Activated CD4-positive, alpha-beta T cell treated with anti-CD3 and anti-CD28 coated beads, Interleukin-2, amount 50 U/mL, for 16 hours (primary cell): ENCODE measurements at regions not wholly inside any gene's neighbourhood (a gene's known extent, or its start where the extent isn't known, plus 50 kb on each side); places are given as distances from the start of the nearest gene placed in this dataset.
"Not testable (repeated sequence)": the region's sequence is repeated elsewhere in the genome, so short reads cannot be mapped to it uniquely, and the experiment has no call there.

Experiments
- DNase-seq: peaks from one replicate; pipeline ENCODE4 v3.0.0-alpha.2; 2020

DNA sequence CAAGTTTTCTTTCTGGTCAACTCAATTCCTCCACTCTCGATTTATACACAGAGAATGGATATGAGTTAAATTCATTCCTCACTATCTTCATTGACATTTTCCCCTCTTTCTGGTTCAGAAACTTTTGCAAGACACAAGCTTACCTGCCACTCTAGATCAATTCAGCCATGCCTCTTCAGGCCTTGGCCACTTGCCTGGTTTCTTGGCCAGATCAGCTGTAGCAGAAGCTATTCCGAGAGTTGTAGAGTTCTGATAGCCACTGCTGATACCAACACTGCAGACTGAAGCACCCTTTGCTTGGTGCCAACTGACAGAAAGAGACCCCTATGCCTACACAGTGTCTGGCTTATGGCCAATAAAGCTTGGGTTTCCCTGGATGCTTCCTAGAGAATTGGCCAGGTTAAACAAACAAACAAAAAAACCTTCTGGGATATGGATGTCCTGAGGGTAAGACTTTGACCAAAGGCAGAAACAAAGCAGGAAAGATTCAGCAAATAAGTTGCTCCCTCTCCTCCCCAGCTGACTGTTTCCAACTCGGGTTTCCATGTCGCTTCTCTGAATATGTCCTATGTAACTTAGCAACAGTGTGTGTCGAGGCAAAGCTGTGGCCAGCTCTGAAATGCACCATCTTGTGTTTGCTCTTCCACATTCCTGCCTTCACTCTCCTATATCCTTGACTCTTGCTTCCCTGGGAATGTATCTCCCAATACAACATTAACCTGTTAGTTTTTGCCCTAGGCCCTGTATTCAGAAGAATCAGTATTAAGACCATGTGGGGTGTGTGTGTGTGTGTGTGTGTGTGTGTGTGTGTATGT, 521.6 kb downstream of the EPHA3 start:
- DNase-seq = no peak

DNA sequence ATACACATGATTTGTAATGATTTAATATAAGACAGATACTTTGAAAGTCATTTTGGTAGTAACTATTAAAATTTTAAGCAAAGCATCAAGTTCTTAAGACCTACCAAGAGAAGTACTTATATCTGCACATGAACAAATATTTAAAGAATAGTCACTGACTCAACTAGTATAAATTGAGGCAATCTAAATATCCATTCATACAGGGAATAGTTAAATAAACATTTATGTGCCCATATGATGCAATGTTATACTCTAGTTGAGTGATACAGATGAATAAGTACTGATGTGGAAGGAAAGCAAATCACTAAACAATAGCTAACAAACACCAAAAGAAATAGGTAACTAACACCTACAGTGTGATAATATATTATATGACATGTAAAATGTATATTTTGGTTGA, 527.7 kb downstream of the EPHA3 start:
- DNase-seq = no peak

DNA sequence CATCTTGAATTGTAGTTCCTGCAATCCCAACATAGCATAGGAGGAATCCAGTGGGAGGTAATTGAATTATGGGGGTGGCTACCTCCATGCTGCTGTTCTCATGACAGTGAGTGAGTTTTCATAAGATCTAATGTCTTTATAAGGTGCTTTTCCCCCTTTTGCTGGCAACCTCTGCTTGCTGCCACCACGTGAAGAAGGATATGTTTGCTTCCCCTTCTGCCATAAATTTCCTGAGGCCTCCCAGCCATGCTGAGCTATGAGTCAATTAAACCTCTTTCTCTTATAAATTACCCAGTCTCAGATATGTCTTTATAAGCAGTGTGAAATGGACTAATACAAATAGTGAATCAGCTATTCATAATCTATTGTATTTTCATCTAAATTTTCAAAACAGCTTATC, 537.3 kb downstream of the EPHA3 start:
- no peak for DNase-seq

DNA sequence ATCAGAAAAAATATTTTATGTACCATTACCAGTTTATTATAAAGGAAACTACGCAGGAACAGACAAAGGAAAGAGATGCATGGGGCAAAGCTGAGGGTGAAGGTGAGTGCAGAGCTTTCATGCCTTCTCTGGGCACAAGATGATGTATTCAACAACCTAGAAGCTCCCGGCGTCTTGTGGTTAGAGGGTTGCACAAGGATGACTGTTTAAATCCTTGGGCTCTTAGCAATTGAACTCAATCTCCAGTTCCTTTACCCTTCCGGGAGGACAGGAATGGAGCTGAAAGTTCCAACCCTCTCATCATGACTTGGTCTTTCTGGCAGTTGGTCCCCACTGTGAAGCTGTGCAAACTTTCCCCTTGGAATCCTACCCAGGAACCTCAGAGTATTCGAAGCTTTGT, 542.0 kb downstream of the EPHA3 start:
- DNase-seq = no peak

DNA sequence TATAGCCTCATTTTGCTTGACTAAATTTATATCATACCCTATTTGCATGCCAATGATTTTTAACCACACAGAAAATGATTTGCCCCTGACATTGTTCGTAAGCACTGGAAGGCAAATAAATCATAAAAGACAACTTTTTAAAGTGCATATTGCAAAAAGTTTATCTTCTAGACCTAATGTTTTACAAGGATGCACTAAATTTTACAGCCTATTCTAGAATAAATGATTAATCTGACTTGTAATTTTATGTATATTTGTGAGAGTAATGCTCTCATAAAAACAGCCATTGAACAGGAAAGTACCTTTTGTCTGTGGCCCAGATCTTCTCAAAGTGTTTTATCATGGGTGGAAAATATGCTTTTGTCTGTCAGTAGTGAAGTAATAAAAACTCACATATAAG, 546.6 kb downstream of the EPHA3 start:
- DNase-seq = no peak

DNA sequence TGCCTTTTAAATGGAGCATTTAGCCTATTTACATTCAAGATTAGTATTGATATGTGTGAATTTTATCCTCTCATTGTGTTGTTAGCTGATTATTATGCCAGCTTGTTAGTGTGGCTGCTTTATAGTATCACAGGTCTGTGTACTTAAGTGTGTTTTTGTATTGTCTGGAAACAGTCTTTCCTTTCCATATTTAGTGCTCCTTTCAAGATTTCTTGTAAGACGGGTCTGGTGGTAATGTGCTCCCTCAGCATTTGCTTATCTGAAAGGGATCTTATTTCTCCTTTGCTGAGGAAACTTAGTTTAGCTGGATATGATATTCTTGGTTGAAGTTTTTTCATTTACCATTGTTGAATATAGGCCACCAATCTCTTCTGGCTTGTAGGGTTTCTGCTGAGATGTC, 549.0 kb downstream of the EPHA3 start:
- DNase-seq = no peak

DNA sequence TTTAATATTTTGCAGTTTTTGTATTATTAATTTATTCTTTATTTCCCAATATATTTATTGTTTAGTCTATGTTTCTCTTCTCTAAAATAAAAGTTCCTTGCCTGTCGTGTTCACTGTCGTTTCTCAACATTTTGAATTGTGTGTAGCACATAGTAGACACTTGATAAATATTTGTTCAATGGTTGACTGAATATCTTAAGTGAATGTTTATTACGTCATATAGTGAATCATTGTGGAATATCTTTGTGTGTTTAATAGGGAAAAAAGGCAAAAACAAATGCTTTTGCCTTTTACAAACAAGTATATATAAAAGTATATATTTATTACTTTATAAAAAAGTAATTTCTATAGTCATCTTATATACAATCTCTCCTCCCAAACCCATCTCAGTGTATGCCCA, 572.3 kb downstream of the EPHA3 start:
- no peak for DNase-seq

DNA sequence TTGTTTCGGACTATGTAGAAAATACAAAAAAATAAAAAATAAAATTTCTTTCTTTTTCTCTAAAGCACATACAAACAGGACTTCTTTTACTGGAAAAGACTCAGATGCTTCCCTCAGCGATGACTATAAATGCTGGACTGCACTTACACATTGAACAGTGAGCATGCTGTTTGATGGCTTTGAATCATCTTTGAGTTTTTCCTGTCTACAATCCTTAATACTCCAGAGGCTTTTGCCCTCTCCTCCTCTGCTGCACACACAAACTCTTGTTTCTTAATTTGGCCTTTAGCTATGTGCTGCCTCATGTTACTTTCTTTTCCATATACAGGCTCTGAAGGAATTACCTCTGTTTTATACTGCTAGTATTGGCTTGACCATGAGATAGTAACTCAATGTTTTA, 575.1 kb downstream of the EPHA3 start:
- no peak for DNase-seq

DNA sequence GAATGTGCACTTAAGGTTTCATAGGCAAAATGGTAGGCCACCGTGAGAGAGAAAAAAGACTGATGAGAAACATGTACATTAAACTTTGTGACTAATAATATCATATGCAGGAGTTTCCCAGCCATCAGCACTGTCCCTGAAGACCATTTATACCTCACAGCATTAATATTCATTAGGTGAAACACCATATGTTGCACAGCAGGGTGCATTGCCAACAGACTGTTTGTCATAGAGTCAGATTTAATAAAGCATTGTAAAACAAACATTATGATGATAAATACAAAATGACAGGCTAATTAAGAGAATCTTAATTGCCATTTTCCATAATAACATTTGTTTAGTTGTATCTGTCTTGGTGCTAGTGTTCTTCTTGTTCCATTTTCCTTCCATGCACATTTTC, 578.3 kb downstream of the EPHA3 start:
- DNase-seq = no peak

DNA sequence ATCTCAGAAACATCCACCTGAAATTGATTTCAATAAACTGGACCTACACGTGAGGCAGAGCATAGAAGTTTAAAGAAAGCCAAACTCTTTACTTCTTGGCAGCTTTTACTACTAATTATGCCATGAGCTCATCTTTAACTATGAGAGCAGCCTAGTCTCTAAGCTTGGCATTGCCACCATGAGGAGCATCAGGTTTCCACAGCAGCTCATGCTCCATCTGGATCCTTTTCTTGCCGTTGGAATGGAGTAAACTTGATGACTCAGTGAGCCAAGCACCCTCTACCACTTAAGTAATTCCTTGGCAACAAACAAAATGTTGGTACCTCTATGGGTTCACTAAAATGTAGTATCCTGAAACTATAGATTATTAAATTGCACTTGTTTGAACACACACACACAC, 583.2 kb downstream of the EPHA3 start:
- DNase-seq = no peak

DNA sequence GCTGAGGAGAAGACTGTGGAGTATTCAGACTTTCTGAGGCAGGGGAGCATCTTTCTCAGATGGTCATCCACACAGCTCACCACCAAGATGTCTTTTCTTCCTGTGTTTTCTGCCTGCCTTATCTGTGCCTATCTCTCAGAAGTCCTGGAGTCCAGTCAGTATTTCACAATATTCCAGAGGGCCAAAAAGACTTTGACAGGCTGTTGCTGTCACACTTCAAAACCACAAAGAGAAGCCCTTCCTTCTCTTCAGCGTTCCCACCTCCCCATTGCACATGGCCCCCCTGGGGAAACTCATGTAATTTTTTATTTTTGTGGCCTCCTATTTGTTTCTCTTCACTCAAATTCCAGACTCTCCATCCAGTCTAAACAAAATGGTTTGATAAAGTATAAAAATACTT, 585.2 kb downstream of the EPHA3 start:
- DNase-seq = no peak

DNA sequence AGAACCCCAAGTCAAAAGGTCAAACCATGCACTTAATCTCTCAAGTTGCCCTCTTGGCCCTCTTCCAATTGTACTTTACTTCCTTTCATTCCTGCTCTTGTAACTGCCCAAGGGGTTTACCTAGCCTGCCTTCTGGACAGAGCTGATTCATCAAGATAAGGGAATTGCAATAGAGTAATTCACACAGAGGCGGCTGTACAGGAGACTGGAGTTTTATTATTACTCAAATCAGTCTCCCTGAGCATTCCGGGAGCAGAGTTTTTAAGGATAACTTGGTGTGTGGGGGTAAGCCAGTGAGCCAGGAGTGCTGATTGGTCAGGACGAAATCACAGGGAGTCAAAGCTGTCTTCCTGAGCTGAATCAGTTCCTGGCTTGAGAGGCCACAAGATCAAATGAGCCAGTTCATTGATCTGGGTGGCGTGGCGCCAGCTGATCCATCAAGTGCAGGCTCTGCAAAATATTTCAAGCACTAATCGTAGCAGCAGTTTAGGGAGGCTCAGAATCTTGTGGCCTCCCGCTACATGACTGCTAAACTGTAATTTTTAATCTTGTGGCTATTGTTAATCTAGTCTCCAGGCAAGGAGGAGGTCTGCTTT, 590.0 kb downstream of the EPHA3 start:
- no peak for DNase-seq

DNA sequence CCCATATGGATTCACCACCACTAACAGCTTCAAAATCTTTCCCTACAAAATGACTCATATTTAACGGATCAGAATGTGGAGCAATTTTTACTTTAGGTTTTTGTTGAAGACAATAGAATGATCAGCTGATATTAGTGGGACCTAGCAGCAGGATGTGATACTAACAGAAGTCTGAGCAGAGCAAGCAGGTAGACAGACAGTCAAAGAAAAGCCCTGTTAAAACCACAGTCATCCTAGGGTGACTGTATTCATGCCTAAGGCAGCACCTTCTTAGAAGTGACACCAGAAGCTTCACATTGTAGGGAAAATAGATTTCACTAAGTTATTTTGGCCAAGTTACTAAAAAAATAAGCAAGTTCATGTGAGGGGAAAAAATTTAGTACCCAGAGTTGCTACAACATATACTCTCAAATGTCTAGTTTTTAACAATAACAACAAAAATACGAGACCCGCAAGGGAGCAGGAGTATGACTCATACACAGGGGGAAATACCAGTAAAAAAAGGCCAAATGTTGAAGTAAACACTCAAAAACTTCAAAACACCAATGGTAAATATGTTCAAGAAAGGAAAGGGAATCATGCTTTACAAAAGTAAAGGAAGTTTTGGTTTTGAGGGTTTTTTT, 590.9 kb downstream of the EPHA3 start:
- no peak for DNase-seq

DNA sequence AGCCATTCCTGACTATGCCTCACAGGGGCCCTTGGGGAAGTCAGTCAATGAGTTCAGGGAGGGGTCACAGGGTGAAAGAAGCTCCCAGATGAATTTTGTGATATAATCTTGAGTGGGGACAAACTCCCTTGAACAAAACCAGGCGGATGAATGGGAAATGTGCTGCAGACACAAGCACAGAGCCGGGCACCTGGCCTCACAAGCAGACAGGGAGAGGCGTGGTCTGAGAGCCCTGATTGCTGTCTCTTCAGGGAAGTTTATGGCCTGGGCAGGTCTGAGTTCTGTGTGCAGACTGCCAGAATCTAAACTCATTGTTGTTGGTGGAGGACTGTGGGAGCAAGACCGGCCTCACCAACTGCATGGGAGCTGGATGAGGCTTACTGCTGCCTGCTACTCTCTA, 591.8 kb downstream of the EPHA3 start:
- no peak for DNase-seq

DNA sequence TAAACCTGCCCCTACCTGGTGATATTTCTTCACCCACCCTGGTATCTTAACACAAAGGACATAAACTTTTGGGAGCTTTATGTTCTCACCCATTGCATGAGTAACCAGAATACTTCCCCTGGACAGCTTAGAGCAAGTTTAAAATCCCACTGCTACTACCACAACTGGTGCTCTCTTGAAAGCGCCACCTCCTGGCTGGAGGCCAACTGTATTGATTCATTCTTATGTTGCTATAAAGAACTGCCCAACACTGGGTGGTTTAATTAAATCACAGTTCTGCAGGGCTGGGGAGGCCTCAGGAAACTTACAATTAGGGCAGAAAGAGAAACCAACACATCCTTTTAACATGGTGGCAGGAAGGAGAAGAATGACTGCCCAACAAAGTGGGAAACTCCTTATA, 592.4 kb downstream of the EPHA3 start:
- no peak for DNase-seq

DNA sequence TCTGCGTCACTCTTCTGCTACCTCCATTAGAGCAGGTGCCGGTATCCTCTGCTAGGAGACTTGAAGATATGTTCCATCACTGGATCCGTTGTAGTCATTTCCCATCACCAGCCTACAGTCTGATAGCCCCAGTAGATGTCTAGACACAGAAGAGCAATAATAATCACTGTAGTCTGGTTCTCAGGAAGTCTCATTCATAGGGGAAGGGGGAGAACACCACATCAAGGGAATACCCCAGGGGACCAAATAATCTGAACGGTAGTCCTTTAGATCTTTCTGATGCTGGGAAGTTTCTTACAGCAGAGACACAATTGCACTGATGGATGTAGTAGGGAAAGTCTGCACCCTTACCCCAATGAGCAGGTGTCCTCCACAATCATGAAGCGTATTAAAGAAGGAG, 595.0 kb downstream of the EPHA3 start:
- no peak for DNase-seq

DNA sequence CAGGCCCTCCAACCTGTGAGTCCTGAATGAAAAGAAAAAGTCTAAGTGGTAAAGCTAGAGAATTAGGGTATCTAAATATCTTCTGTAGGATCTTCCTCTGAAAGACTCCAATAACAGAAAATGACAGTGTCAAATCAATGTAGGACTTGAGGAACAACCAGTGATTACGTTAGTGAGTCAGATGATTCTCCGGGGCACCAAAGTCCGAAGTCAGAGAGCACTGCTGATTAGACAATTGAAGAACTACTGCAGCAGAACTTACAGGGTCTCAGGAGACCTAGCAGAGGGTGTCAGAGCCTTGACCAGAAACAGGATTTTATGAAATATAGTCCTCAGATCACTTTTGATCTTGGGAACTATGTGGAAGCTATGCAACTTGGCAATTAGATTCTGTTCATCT, 605.8 kb downstream of the EPHA3 start:
- no peak for DNase-seq

DNA sequence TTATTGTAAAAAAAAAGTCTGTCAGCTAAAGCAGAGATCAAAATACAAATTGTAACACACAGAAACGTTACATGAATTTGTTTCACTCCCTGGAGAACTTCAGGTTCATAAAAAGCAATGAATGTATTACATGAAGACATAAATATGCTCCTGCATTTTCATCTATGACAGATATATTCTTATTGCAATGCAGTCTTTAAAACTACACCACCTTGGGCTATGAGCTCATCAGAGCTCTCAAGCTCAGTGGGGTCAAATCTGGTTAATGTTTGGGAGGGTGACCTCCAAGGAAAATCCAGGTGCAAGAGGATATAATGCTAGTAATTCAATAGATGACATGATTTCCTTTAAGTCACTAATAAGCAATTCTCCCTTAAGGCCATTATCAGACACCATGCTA, 606.8 kb downstream of the EPHA3 start:
- no peak for DNase-seq

DNA sequence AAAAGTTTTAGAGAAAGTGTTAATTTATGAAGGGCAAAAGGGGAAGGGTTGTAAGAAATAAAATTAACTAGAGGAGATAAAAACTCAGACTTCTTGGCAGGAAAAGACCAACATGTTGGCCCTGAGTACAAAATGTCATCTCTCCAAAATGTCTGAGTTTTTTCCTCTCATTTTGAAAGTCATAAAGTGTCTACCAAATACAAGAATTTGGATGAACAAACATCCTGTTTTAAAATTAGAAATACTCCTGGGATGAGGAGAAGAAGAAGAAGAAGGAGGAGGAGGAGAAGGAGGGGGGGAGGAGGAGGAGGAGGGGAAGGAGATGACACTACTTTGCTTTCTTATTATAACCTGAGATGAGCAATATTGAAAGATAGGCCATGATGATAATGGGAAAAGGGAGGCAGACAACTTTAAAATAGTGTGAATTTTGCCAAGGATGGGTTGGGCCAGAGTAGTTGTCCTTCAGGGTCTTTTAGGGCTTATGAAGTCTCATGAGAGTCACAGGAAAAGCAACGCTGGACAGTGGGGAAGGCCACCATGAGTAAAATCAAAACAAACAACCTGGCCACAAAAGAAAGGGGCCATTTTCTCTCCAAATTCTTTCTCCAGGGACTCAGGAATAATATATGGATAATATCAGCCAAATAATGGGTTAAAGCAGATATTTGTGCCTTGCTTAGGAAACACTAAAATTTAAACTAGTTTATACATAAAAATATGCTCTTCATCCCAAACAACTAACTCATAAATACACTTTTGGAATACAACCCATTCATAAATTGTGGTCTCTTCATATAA, 632.9 kb downstream of the EPHA3 start:
- no peak for DNase-seq

DNA sequence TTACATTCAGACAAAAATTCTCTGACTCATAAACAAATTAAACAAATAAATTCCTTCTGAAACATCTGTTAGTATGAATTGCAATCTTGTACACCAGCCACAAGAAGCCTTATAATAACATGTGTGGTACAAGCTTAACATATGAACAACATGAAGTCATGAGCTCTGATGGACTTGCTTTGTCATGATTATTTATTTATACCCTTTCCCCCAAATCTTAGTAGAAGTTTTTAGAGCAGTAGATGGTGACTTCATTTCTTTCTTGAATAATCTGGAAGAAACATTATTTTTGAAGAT, 633.4 kb downstream of the EPHA3 start:
- DNase-seq = no peak

DNA sequence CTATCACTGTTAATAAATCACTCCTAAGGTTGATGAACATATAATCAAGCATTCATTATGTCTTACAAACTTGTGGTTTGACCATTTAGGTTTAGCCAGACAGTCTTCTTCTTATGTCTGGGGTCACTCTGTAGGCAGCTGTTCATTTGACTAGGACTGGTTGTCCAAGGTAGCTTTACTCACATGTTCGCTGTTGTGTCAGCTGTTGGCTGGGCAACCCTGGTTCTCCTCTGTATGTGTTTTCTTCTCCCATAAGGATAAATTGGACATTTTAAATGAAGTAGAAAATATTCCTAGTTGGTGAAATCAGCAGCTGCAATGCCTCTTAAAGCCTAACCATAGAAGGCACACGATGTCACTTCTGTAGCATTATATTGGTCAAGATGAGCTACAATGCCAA, 635.1 kb downstream of the EPHA3 start:
- no peak for DNase-seq

DNA sequence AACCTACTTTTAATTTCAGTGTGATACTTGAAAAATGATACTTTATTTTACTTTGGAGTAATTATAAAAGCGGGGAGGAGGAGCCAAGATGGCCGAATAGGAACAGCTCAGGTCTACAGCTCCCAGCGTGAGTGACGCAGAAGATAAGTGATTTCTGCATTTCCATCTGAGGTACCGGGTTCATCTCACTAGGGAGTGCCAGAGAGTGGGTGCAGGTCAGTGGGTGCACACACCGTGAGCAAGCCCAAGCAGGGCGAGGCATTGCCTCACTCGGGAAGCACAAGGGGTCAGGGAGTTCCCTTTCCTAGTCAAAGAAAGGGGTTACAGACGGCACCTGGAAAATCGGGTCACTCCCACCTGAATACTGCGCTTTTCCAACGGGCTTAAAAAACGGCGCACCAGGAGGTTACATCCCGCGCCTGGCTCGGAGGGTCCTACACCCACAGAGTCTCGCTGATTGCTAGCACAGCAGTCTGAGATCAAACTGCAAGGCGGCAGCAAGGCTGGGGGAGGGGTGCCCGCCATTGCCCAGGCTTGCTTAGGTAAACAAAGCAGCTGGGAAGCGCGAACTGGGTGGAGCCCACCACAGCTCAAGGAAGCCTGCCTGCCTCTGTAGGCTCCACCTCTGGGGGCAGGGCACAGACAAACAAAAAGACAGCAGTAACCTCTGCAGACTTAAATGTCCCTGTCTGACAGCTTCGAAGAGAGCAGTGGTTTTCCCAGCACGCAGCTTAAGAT, 640.3 kb downstream of the EPHA3 start:
- DNase-seq = not testable (repeated sequence)

DNA sequence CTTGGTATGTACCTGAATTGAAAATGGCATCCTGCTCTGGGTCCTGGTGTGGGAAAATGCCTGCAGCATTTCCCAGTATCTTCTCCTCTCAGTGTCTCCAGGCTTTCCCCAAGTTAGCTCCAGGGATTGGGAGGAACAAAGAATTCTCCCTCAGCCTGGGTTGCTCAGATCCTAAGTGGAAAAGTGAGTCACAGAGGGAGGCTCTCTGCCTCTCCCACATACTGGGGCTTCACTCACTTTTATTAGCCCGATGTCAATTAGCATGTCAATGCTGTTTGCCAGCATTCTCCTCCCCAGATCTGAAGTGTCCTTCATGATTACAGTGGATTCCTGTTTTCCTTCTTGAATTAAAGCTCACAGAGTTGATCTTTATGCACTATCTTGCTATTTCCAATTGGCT, 655.0 kb downstream of the EPHA3 start:
- no peak for DNase-seq
